ENCODE measurements at regions not wholly inside any gene's neighbourhood (a gene's known extent, or its start where the extent isn't known, plus 50 kb on each side); places are given as distances from the start of the nearest gene placed in this dataset.

- Histone ChIP-seq H3K36me3 (ENCODE audit: control insufficient read depth, insufficient read depth, low read length) (no peaks in the 10 kb centered on the region), H3K9me3 (ENCODE audit: control insufficient read depth, low read length) (no peaks in the 10 kb centered on the region), H3K27me3 (replicated peaks; ENCODE audit: control insufficient read depth, insufficient read depth, low read length, poor library complexity, severe bottlenecking) (no peaks in the 10 kb centered on the region), H3K4me1 (ENCODE audit: control insufficient read depth, insufficient read depth, low read length, poor library complexity, severe bottlenecking) (no peaks in the 10 kb centered on the region), H3K27ac (ENCODE audit: insufficient read depth, low read length, poor library complexity, severe bottlenecking) (no peak overlapping the region), H3K4me3 (ENCODE audit: insufficient read depth, low read depth, low read length, poor library complexity, severe bottlenecking) (no peak overlapping the region)
- no peak for DNase-seq
These were observed 472.2 kb upstream of the LINC00305 start for GRCh38 chr18:64620971-64621560.

- Histone ChIP-seq H3K27ac (ENCODE audit: insufficient read depth, low read length, poor library complexity, severe bottlenecking) (no peak overlapping the region), H3K4me3 (ENCODE audit: insufficient read depth, low read depth, low read length, poor library complexity, severe bottlenecking) (no peak overlapping the region), H3K36me3 (ENCODE audit: control insufficient read depth, insufficient read depth, low read length) (no peaks in the 10 kb centered on the region), H3K27me3 (replicated peaks; ENCODE audit: control insufficient read depth, insufficient read depth, low read length, poor library complexity, severe bottlenecking) (no peaks in the 10 kb centered on the region), H3K4me1 (ENCODE audit: control insufficient read depth, insufficient read depth, low read length, poor library complexity, severe bottlenecking) (no peaks in the 10 kb centered on the region), H3K9me3 (ENCODE audit: control insufficient read depth, low read length) (no peaks in the 10 kb centered on the region)
- no peak for DNase-seq
These were observed 469.5 kb upstream of the LINC00305 start for GRCh38 chr18:64618390-64618789.

- H3K4me1 ChIP-seq (ENCODE audit: control insufficient read depth, insufficient read depth, low read length, poor library complexity, severe bottlenecking): no peaks in the 10 kb centered on the region
- H3K9me3 ChIP-seq (ENCODE audit: control insufficient read depth, low read length): no peaks in the 10 kb centered on the region
- H3K36me3 ChIP-seq (ENCODE audit: control insufficient read depth, insufficient read depth, low read length): no peaks in the 10 kb centered on the region
- H3K27ac ChIP-seq (ENCODE audit: insufficient read depth, low read length, poor library complexity, severe bottlenecking): no peak overlapping the region
- DNase-seq: no peak
- H3K27me3 ChIP-seq (replicated peaks; ENCODE audit: control insufficient read depth, insufficient read depth, low read length, poor library complexity, severe bottlenecking): no peaks in the 10 kb centered on the region
- H3K4me3 ChIP-seq (ENCODE audit: insufficient read depth, low read depth, low read length, poor library complexity, severe bottlenecking): no peak overlapping the region
These were observed 466.1 kb upstream of the LINC00305 start for GRCh38 chr18:64615021-64615420.

- no peaks in the 10 kb centered on the region for H3K36me3 ChIP-seq (ENCODE audit: control insufficient read depth, insufficient read depth, low read length)
- no peaks in the 10 kb centered on the region for H3K27me3 ChIP-seq (replicated peaks; ENCODE audit: control insufficient read depth, insufficient read depth, low read length, poor library complexity, severe bottlenecking)
- no peak for DNase-seq
- no peak overlapping the region for H3K4me3 ChIP-seq (ENCODE audit: insufficient read depth, low read depth, low read length, poor library complexity, severe bottlenecking)
- no peaks in the 10 kb centered on the region for H3K4me1 ChIP-seq (ENCODE audit: control insufficient read depth, insufficient read depth, low read length, poor library complexity, severe bottlenecking)
- no peaks in the 10 kb centered on the region for H3K9me3 ChIP-seq (ENCODE audit: control insufficient read depth, low read length)
- H3K27ac ChIP-seq (ENCODE audit: insufficient read depth, low read length, poor library complexity, severe bottlenecking): no peak overlapping the region
These were observed 465.6 kb upstream of the LINC00305 start for GRCh38 chr18:64614446-64614845.

- Histone ChIP-seq H3K4me3 (ENCODE audit: insufficient read depth, low read depth, low read length, poor library complexity, severe bottlenecking) (no peak overlapping the region), H3K9me3 (ENCODE audit: control insufficient read depth, low read length) (no peaks in the 10 kb centered on the region), H3K27ac (ENCODE audit: insufficient read depth, low read length, poor library complexity, severe bottlenecking) (no peak overlapping the region), H3K27me3 (replicated peaks; ENCODE audit: control insufficient read depth, insufficient read depth, low read length, poor library complexity, severe bottlenecking) (no peaks in the 10 kb centered on the region), H3K4me1 (ENCODE audit: control insufficient read depth, insufficient read depth, low read length, poor library complexity, severe bottlenecking) (no peaks in the 10 kb centered on the region), H3K36me3 (ENCODE audit: control insufficient read depth, insufficient read depth, low read length) (no peaks in the 10 kb centered on the region)
- no peak for DNase-seq
These were observed 443.4 kb upstream of the LINC00305 start for GRCh38 chr18:64592246-64592645.

GRCh38 chr18:64589000-64589399 lies 440.1 kb upstream of the LINC00305 start:
- DNase-seq: no peak
- no peak overlapping the region for H3K4me3 ChIP-seq (ENCODE audit: insufficient read depth, low read depth, low read length, poor library complexity, severe bottlenecking)
- H3K27ac ChIP-seq (ENCODE audit: insufficient read depth, low read length, poor library complexity, severe bottlenecking): no peak overlapping the region
- H3K36me3 ChIP-seq (ENCODE audit: control insufficient read depth, insufficient read depth, low read length): no peaks in the 10 kb centered on the region
- no peaks in the 10 kb centered on the region for H3K9me3 ChIP-seq (ENCODE audit: control insufficient read depth, low read length)
- H3K4me1 ChIP-seq (ENCODE audit: control insufficient read depth, insufficient read depth, low read length, poor library complexity, severe bottlenecking): no peaks in the 10 kb centered on the region
- H3K27me3 ChIP-seq (replicated peaks; ENCODE audit: control insufficient read depth, insufficient read depth, low read length, poor library complexity, severe bottlenecking): no peaks in the 10 kb centered on the region

GRCh38 chr18:64566456-64566855 lies 417.6 kb upstream of the LINC00305 start:
- Histone ChIP-seq H3K4me3 (ENCODE audit: insufficient read depth, low read depth, low read length, poor library complexity, severe bottlenecking) (no peak overlapping the region), H3K27ac (ENCODE audit: insufficient read depth, low read length, poor library complexity, severe bottlenecking) (no peak overlapping the region), H3K36me3 (ENCODE audit: control insufficient read depth, insufficient read depth, low read length) (no peaks in the 10 kb centered on the region)

GRCh38 chr18:64562651-64563050 lies 413.8 kb upstream of the LINC00305 start:
- H3K27ac ChIP-seq (ENCODE audit: insufficient read depth, low read length, poor library complexity, severe bottlenecking): no peak overlapping the region
- H3K9me3 ChIP-seq (ENCODE audit: control insufficient read depth, low read length): no peaks in the 10 kb centered on the region
- H3K27me3 ChIP-seq (replicated peaks; ENCODE audit: control insufficient read depth, insufficient read depth, low read length, poor library complexity, severe bottlenecking): no peaks in the 10 kb centered on the region
- DNase-seq: no peak
- H3K4me1 ChIP-seq (ENCODE audit: control insufficient read depth, insufficient read depth, low read length, poor library complexity, severe bottlenecking): no peaks in the 10 kb centered on the region
- H3K4me3 ChIP-seq (ENCODE audit: insufficient read depth, low read depth, low read length, poor library complexity, severe bottlenecking): no peak overlapping the region
- H3K36me3 ChIP-seq (ENCODE audit: control insufficient read depth, insufficient read depth, low read length): no peaks in the 10 kb centered on the region

More at GRCh38 chr18:64566456-64566855, 417.6 kb upstream of the LINC00305 start:
- Histone ChIP-seq H3K27me3 (replicated peaks; ENCODE audit: control insufficient read depth, insufficient read depth, low read length, poor library complexity, severe bottlenecking) (no peaks in the 10 kb centered on the region), H3K9me3 (ENCODE audit: control insufficient read depth, low read length) (no peaks in the 10 kb centered on the region), H3K4me1 (ENCODE audit: control insufficient read depth, insufficient read depth, low read length, poor library complexity, severe bottlenecking) (no peaks in the 10 kb centered on the region)
- DNase-seq: no peak

GRCh38 chr18:64546451-64546850 lies 397.6 kb upstream of the LINC00305 start:
- Histone ChIP-seq H3K27ac (ENCODE audit: insufficient read depth, low read length, poor library complexity, severe bottlenecking) (no peak overlapping the region), H3K9me3 (ENCODE audit: control insufficient read depth, low read length) (no peaks in the 10 kb centered on the region), H3K27me3 (replicated peaks; ENCODE audit: control insufficient read depth, insufficient read depth, low read length, poor library complexity, severe bottlenecking) (no peaks in the 10 kb centered on the region), H3K4me3 (ENCODE audit: insufficient read depth, low read depth, low read length, poor library complexity, severe bottlenecking) (no peak overlapping the region), H3K36me3 (ENCODE audit: control insufficient read depth, insufficient read depth, low read length) (no peaks in the 10 kb centered on the region), H3K4me1 (ENCODE audit: control insufficient read depth, insufficient read depth, low read length, poor library complexity, severe bottlenecking) (no peaks in the 10 kb centered on the region)
- no peak for DNase-seq

GRCh38 chr18:64539847-64540246 lies 391.0 kb upstream of the LINC00305 start:
- Histone ChIP-seq H3K4me3 (ENCODE audit: insufficient read depth, low read depth, low read length, poor library complexity, severe bottlenecking) (no peak overlapping the region), H3K27me3 (replicated peaks; ENCODE audit: control insufficient read depth, insufficient read depth, low read length, poor library complexity, severe bottlenecking) (no peaks in the 10 kb centered on the region), H3K4me1 (ENCODE audit: control insufficient read depth, insufficient read depth, low read length, poor library complexity, severe bottlenecking) (no peaks in the 10 kb centered on the region), H3K27ac (ENCODE audit: insufficient read depth, low read length, poor library complexity, severe bottlenecking) (no peak overlapping the region), H3K36me3 (ENCODE audit: control insufficient read depth, insufficient read depth, low read length) (no peaks in the 10 kb centered on the region), H3K9me3 (ENCODE audit: control insufficient read depth, low read length) (no peaks in the 10 kb centered on the region)
- no peak for DNase-seq
